ENCODE measurements at regions not wholly inside any gene's neighbourhood (a gene's known extent, or its start where the extent isn't known, plus 50 kb on each side); places are given as distances from the start of the nearest gene placed in this dataset.

GRCh38 chr7:142371586-142372377 is 113.9 kb upstream of the PRSS58 start:
- Histone ChIP-seq H3K4me3 (ENCODE audit: control insufficient read depth in 2 of 3, extremely low read depth in 1 of 3, insufficient read depth in 2 of 3, low read depth in 1 of 3, low read length in 3 of 3) (no peak overlapping the region), H3K4me1 (ENCODE audit: control insufficient read depth, extremely low read depth, insufficient read depth, low read length) (peaks cover 8% of the 10 kb centered on the region), H4K20me1 (ENCODE audit: control insufficient read depth, extremely low read depth, insufficient read depth, low read length) (no peaks in the 10 kb centered on the region), H3K4me2 (ENCODE audit: control insufficient read depth, extremely low read depth, insufficient read depth, low read depth, low read length) (no peak overlapping the region), H3K9me1 (ENCODE audit: control insufficient read depth, extremely low read depth, insufficient read depth, low read length) (no peaks in the 10 kb centered on the region), H2AFZ (ENCODE audit: control insufficient read depth, low read length) (no peak overlapping the region), H3K79me2 (ENCODE audit: control insufficient read depth, insufficient read depth, low read length) (no peaks in the 10 kb centered on the region), H3K36me3 (ENCODE audit: control insufficient read depth in 2 of 2, extremely low read depth in 1 of 2, insufficient read depth in 2 of 2, low read length in 2 of 2) (no peaks in the 10 kb centered on the region), H3K27me3 (ENCODE audit: control insufficient read depth, extremely low read depth, insufficient read depth, low read length) (no peaks in the 10 kb centered on the region), H3K9ac (ENCODE audit: control insufficient read depth, extremely low read depth, insufficient read depth, low read length) (no peak overlapping the region), H3K9me3 (ENCODE audit: control insufficient read depth, low read depth, low read length) (no peaks in the 10 kb centered on the region), H3K27ac (ENCODE audit: control insufficient read depth, insufficient read depth, low read length) (no peak overlapping the region)
- dilution Hi-C loops (cut with MboI; ENCODE audit: extremely low pct_ligation_motif_present, low sequenced_read_pairs), result no loop called here
- DNase-seq (ENCODE audit: low read depth, low spot score) (no peak), FAIRE-seq (no peak)
- no peak for TF ChIP-seq EZH2 (IDR thresholded peaks at IDR 0.05; ENCODE audit: low read length)
- TF ChIP-seq CTCF (optimal IDR thresholded peaks at IDR 0.05 in 1 of 3, IDR thresholded peaks at IDR 0.05 in 1 of 3, conservative IDR thresholded peaks at IDR 0.05 in 1 of 3; ENCODE audit: extremely low read depth in 1 of 3, insufficient read depth in 2 of 3, low read length in 3 of 3), result no peak

GRCh38 chr7:142365410-142365842 is 107.6 kb upstream of the PRSS58 start:
- H3K9me3 ChIP-seq (ENCODE audit: control insufficient read depth, low read depth, low read length), result no peaks in the 10 kb centered on the region
- no peak overlapping the region for H2AFZ ChIP-seq (ENCODE audit: control insufficient read depth, low read length)
- H3K4me2 ChIP-seq (ENCODE audit: control insufficient read depth, extremely low read depth, insufficient read depth, low read depth, low read length), result no peak overlapping the region
- no peak overlapping the region for H3K4me3 ChIP-seq (ENCODE audit: control insufficient read depth in 2 of 3, extremely low read depth in 1 of 3, insufficient read depth in 2 of 3, low read depth in 1 of 3, low read length in 3 of 3)
- dilution Hi-C loops (cut with MboI; ENCODE audit: extremely low pct_ligation_motif_present, low sequenced_read_pairs), result no loop called here
- no peaks in the 10 kb centered on the region for H3K9me1 ChIP-seq (ENCODE audit: control insufficient read depth, extremely low read depth, insufficient read depth, low read length)
- no peaks in the 10 kb centered on the region for H3K79me2 ChIP-seq (ENCODE audit: control insufficient read depth, insufficient read depth, low read length)
- no peaks in the 10 kb centered on the region for H3K36me3 ChIP-seq (ENCODE audit: control insufficient read depth in 2 of 2, extremely low read depth in 1 of 2, insufficient read depth in 2 of 2, low read length in 2 of 2)
- DNase-seq (ENCODE audit: low read depth, low spot score), result no peak
- no peaks in the 10 kb centered on the region for H3K27me3 ChIP-seq (ENCODE audit: control insufficient read depth, extremely low read depth, insufficient read depth, low read length)
- FAIRE-seq, result no peak
- H3K27ac ChIP-seq (ENCODE audit: control insufficient read depth, insufficient read depth, low read length), result no peak overlapping the region
- H3K4me1 ChIP-seq (ENCODE audit: control insufficient read depth, extremely low read depth, insufficient read depth, low read length), result peaks cover 16% of the 10 kb centered on the region
- no peak overlapping the region for H3K9ac ChIP-seq (ENCODE audit: control insufficient read depth, extremely low read depth, insufficient read depth, low read length)
- H4K20me1 ChIP-seq (ENCODE audit: control insufficient read depth, extremely low read depth, insufficient read depth, low read length), result no peaks in the 10 kb centered on the region
- TF ChIP-seq CTCF (optimal IDR thresholded peaks at IDR 0.05 in 1 of 3, IDR thresholded peaks at IDR 0.05 in 1 of 3, conservative IDR thresholded peaks at IDR 0.05 in 1 of 3; ENCODE audit: extremely low read depth in 1 of 3, insufficient read depth in 2 of 3, low read length in 3 of 3) (no peak), EZH2 (IDR thresholded peaks at IDR 0.05; ENCODE audit: low read length) (no peak)
